ENCODE measurements at regions not wholly inside any gene's neighbourhood (a gene's known extent, or its start where the extent isn't known, plus 50 kb on each side); places are given as distances from the start of the nearest gene placed in this dataset.
A peak's percentile ranks its signal among the peaks of the same experiment; 100 is the strongest.

GRCh38 chr9:84404095-84404686 lies 63.6 kb upstream of the SLC28A3 start:
- TF ChIP-seq POLR2AphosphoS5 (IDR thresholded peaks at IDR 0.05): no peak
- TF ChIP-seq CTCF (IDR thresholded peaks at IDR 0.05): peak in 2 of 3 experiments; percentile 22 to 25
- TF ChIP-seq POLR2A (IDR thresholded peaks at IDR 0.05; ENCODE audit: low read depth): no peak

All from esophagus muscularis mucosa (tissue), 3 donors.